Activated CD4-positive, alpha-beta T cell treated with anti-CD3 and anti-CD28 coated beads, Interleukin-10, Interleukin-2, amounts not matched to agents 100 ng/mL and 50 ng/mL, durations not matched to agents 16 hours and 8 hours (primary cell): ENCODE measurements at regions not wholly inside any gene's neighbourhood (a gene's known extent, or its start where the extent isn't known, plus 50 kb on each side); places are given as distances from the start of the nearest gene placed in this dataset.
A peak's percentile ranks its signal among the peaks of the same experiment; 100 is the strongest.
"Not testable (repeated sequence)": the region's sequence is repeated elsewhere in the genome, so short reads cannot be mapped to it uniquely, and the experiment has no call there.

Experiments
- DNase-seq: peaks from one replicate; pipeline ENCODE4 v3.0.0-alpha.2; 2020

GRCh38 chrX:65451663-65452062 lies 82.9 kb downstream of the LAS1L start:
- peak; percentile 41 for DNase-seq

DNA sequence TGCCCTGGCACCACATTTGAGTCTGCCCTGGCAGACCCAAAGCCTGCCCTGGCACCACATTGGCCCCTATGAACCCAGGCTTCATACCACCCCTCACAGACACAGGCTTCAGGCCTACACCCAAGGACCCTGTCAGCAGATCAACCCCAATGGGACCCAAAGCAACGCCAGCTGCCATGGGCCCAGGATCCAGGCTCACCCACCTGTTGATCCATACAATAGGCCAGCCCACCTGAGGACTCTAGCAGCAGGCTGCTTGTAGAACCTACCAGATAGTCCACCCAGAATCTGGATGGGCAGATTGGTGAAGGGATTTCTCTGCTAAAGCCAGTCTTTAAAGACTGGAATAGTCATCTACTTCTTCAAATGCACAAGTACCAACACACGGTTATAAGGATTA lies 114.4 kb downstream of the LAS1L start:
- no peak for DNase-seq

- not testable (repeated sequence) for DNase-seq
These were observed 126.9 kb downstream of the LAS1L start for GRCh38 chrX:65407662-65408061.

DNA sequence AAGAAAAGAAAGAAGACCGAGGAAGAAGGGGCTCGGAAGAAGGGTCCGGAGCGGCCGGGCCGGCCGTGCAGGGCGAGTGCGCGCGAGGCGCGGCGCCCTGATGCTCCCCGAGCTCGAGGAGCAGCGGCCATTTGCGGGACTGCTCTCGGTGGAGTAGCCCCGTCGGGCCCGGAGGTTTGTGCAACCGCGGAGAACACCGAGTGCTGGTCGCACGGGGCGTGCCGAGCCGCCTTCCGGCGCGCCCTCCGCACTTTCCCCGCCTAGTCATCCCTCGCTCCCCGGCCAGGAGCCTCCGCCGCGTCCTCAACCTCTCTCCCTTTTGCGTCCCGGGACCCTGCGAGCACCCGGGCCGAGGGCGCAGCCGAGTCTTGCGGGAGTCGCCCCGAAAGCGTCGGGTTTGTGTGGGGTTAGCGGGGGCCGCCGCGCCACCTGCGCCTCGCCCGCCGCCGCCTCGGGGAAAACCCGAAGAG lies 127.4 kb downstream of the LAS1L start:
- DNase-seq = peak; percentile 15

GRCh38 chrX:65406532-65406931 lies 128.1 kb downstream of the LAS1L start:
- peak; percentile 30 for DNase-seq

DNA sequence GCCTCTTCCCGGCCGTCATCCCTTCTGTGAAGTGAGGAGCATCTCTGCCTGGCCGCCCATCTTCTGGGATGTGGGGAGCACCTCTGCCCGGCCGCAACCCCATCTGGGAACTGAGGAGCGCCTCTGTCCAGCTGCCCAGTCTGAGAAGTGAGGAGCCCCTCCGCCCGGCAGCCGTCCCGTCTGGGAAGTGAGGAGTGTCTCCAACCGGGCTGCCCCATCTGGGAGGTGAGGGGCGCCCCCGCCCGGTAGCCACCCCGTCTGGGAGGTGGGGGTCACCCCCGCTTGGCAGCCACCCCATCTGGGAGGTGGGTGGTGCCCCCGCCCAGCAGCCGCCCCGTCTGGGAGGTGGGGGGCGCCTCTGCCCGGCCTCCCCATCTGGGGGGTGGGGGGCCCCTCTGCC lies 142.3 kb downstream of the LAS1L start:
- no peak for DNase-seq

GRCh38 chrX:65389120-65389519 lies 145.5 kb downstream of the LAS1L start:
- DNase-seq = not testable (repeated sequence)
